ENCODE measurements at regions not wholly inside any gene's neighbourhood (a gene's known extent, or its start where the extent isn't known, plus 50 kb on each side); places are given as distances from the start of the nearest gene placed in this dataset.

- no peak for FAIRE-seq
These were observed 553.5 kb downstream of the HACE1 start for GRCh38 chr6:104306211-104306610.

DNA sequence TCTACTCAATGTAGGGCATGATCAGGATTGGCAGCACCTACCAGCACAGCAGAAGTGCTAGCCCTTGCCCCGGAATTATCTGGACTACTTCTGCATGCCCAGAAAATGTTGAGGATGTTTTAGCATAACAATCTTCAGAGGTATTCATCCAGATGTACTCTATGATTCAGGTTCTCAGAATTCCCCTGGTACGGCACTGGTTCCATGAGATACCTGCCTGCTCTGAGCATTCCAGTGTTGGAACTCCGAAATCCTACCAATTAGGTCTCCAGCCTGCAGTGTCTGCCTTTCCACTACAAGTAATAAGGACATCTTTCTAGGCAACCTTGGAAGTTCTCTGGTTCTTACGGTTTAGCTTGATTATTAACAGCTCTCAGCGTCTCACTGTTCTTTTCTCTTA is 554.5 kb downstream of the HACE1 start:
- FAIRE-seq = no peak

- FAIRE-seq = no peak
These were observed 557.8 kb downstream of the HACE1 start for GRCh38 chr6:104301951-104302350.

GRCh38 chr6:104286641-104287040 is 573.1 kb downstream of the HACE1 start:
- FAIRE-seq = no peak

DNA sequence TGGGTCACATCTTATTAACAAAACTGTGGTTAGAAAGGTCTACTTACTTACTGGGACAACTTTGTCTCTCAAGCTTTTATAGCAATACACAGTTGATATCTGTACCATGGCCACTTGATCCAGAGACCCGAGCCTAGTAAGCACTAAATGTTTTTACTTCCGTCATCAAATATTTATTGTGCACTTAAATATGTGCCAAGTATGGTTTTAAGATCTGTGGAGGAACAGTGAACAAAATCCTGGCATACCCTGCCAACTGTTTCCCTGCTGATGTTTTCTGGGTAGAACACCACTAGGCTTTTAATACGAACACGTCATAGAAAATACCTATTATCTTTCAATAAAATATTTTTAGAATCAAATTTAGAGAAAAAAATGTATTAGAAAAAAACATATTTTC is 574.8 kb downstream of the HACE1 start:
- no peak for FAIRE-seq

GRCh38 chr6:104282581-104282980 is 577.1 kb downstream of the HACE1 start:
- FAIRE-seq = no peak

DNA sequence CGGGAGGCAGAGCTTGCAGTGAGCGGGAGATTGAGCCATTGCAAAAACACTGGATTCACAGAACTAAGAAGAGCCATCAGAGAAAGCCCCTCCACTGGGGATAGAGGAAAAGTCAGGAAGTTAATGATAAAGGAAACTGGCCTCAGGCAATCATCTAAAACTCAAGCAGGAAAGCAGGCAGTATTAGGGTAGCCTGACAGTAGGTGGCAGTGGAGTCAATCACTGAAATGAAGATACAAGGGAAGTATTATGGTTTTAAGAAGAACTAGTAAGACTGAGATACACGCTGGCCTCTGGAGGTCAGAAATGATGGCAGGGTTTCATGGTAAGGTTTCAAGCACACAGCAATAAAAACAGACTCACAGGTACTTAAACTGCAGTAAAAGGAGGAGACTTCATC is 578.3 kb downstream of the HACE1 start:
- no peak for FAIRE-seq

DNA sequence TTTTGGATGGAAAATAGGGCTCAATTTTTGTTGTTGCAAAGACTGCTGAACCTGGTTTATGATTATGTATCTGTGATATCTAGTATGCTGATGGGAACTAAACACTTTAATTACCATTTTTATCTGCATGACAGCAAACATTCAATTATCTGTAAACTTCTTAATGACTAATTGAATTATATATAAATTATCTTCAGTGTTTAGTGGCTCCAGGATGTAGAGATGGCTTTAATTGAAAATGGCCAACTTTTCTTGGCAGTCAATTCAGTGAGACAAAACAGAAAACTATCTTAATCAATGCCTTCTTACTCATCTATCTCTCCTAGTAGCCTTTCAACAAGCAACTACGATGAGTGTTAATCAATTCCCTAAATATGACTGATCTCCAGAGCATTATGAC is 591.3 kb downstream of the HACE1 start:
- no peak for FAIRE-seq

DNA sequence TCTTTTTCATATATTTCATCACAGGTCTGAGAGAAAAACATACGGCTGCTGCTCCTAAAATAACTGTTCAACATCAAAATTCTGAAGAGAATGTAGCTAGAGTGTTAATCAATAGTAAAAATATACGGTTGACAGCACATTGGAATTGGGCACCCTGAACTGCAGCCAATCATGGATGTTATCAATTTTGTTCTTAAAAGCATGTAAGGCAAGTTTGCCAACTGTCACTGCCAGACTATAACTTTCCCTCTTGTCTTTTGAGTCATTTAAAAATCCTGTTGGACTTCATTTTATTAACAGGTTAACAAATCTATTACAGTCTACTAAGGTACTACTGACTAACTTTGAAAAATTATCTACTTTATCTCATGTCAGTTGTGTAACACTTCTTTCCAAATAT is 592.8 kb downstream of the HACE1 start:
- no peak for FAIRE-seq

DNA sequence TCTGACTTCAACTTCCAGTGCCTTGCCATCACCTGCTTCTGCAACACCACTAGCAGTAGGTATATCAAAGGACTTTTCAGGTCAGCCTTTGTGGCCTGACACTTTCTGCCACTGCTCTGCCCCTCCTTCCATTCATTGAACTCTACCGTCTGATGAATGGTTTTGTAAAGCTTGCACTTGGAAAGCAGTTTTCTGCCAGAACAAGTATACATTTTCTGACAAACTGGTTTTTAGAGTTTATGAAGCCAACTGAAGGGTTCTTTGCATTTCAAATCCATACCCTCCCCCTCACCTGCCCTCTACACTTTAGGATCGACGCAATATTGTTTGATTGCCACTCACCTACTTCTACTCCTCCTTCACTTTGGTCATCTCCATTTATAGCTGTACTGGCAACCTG is 603.1 kb downstream of the HACE1 start:
- FAIRE-seq = no peak

GRCh38 chr6:104253236-104253635 is 606.5 kb downstream of the HACE1 start:
- no peak for FAIRE-seq

- no peak for FAIRE-seq
These were observed 607.4 kb downstream of the HACE1 start for GRCh38 chr6:104252276-104252675.

GRCh38 chr6:104251651-104252050 is 608.1 kb downstream of the HACE1 start:
- no peak for FAIRE-seq

- FAIRE-seq = no peak
These were observed 618.9 kb downstream of the HACE1 start for GRCh38 chr6:104240865-104241264.

DNA sequence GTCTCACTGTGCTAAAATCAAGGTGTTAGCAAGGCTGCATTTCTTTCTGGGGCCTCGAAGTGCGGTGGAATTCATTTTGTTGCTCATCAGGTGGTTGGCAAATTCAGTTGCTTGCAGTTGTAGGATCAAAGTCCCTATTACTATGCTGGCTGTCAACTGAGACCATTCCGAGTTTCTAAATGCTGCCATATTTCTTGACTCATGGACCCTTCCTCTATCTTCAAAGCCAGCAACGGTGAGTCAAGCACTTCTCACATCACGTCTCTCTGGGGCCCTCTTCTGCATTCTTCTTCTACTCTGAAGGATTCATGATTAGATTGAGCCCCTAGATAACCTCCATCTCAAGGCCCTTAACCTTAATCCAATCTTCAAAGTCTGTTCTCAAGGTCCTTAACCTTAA is 619.7 kb downstream of the HACE1 start:
- no peak for FAIRE-seq

- no peak for FAIRE-seq
These were observed 630.7 kb downstream of the HACE1 start for GRCh38 chr6:104229057-104229456.

DNA sequence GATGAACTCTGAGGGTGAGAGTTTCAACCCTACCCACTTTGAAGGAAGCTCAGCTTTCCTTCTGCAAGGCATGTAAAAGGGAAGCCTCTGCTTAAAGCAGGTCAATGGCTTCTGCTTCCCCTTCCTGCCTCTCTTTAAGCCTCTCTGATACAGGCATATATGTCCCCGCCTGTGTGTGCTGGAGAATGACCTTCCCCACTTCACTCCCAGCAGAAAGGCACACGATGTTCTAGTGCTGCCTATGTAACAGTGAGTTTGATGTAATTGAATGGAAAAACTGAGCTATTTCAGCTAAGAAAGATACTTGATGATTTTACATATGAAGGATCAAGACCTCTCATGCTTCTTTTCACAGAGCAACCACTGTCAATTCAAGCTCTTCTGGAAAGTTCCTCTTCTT is 632.2 kb downstream of the HACE1 start:
- no peak for FAIRE-seq

DNA sequence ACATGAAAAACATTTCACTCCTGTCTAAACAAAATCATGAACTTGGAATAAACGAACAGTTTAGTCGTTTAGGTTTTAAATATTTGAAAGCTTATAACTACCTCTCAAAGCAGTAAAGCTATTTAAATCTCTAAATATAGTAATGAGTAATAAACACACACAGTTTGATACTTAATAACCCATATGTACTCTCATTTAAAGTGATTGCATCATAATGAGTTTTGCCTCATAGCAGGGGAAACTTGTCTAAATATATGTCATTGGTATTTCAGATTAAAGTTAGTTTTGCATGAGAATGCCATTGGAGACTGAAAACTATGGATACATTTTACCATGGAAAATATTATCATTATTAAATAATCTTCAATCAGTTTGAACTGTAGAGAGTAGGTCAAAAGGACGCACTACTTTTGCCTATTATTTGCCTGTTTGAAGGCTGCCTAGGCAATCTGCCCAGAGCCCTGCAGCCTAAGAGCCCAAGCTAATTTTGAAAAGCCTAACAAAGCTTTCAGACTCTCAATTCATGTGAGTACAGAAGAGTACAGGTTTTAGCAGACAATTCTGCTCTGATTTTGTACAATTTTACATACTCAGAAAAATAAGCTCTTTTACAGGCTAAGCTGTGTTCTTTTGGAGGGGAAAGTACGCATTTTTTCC is 632.8 kb downstream of the HACE1 start:
- FAIRE-seq = no peak

DNA sequence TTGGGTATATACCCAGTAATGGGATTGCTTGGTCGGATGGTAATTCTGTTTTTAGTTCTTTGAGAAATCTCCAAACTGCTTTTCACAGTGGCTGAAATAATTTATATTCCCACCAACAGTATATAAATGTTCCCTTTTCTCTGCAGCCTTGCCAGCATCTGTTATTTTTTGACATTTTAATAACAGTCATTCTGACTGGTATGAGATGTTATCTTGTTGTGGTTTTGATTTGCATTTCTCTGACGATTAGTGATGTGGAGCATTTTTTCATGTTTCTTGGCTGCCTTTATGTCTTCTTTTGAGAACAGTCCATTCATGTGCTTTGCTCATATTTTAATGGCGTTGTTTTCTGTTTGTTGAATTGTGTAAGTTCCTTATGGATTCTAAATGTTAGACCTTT is 641.6 kb downstream of the HACE1 start:
- FAIRE-seq = no peak

GRCh38 chr6:104214901-104215300 is 644.8 kb downstream of the HACE1 start:
- no peak for FAIRE-seq

DNA sequence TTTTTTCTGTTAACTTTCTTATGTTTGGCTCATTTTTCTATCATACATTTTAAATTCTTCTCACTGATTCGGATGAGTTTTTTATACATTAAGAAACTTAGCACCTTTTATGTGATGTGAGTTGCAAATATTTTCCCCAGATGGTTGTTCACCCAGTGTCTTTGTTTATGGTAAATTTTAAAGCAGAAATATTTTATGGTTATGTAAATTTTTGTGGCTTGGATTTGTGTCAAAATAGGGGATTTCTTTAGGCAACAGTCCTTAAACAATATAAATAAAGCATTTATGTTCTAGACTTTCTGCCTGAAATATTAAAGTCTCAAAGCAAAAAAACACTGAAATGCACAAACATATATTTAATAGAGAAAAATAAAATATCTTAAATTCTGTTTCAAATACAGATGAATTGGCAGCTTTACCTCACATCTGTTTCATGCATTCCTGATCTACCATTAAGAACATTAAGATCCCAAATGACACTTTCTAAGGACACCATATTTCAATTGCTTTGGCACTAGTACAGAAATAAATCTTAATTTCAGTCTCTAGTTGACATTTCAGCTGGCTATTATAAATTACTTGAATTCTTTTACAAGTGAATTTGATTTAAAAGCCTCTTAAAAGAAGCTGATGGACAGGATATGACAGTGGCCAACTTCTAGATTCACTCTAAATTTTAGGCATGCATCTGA is 646.6 kb downstream of the HACE1 start:
- FAIRE-seq = no peak

DNA sequence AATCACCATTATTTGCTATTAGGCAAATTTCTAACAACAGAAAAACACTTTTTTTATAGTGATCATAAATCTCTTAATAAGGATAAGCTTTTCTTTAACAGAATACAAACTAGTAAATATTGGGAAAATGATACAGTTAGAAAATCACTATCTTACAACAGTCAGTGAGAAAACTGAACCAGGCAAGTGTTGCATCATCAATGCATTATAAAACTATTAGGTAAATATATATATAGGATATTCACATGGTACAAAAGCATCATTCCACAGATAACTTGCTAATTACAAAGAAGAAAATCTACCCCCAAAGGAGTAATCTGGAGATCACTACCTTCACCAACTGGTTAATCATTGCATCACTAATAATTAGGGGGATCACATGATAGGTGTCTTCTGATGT is 652.1 kb downstream of the HACE1 start:
- no peak for FAIRE-seq

DNA sequence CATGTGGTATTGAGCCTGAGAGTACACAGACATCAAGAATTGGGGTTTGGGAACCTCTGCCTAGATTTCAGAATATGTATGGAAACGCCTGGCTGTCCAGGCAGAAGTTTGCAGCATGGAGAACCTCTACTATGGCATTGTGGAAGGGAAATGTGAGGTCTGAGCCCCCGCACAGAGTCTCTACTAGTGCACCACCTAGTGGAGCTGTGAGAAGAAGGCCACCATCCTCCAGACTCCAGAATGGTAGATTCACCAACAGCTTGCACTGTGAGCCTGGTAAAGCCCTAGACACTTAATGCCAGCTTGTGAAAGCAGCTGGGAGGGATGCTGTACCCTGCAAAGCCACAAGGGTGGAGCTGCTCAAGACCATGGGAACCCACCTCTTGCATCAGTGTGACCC is 658.2 kb downstream of the HACE1 start:
- no peak for FAIRE-seq

DNA sequence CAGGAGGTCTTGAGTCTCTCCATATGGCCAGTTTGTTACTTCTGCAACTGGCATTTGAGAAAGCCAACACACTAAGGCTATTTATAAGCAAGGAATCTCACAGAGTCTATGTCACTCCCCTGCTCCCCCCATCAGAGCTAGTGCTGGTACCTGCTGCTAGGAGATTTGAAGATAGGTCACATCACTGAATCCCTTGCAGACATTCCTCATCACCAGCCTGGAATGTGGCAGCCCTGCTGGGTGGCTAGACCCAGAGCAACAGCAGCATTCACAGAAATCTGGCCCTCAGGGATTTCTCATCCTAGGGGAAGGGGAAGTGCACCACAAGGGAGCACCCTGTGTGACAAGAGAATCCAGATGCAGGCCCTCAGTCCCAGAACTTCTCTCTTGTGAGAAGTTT is 672.1 kb downstream of the HACE1 start:
- no peak for FAIRE-seq

DNA sequence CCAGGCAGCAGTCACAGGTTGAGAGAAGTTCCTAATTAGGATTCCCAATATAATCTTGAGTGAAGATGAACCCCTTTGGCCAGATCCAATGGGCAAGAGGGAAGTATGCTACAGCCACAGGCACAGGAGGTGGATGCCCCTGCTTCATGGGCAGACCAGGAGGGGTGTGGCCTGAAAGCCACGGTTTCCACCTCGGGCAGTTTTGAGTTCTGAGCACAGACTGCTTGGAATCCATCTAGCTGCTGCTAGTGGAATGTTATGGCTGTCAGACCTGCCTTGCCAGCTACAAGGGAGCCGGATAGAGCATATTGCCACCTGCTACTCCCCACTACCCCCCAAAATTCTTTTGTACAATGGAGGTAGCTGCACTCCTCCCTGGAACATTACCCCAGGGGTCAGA is 672.9 kb downstream of the HACE1 start:
- FAIRE-seq = no peak

Data from colon (tissue), 2 donors.